K562 (cell line): ENCODE measurements at regions not wholly inside any gene's neighbourhood (a gene's known extent, or its start where the extent isn't known, plus 50 kb on each side); places are given as distances from the start of the nearest gene placed in this dataset.

ENCODE experiments used
- C11orf30 ChIP-seq: fragments of 450-650 bp; IDR thresholded peaks from 2 replicates; pipeline ENCODE4 v1.6.1; 2016; ENCODE audit warnings: low read depth, mild to moderate bottlenecking
- CEBPB ChIP-seq: fragments of 450-650 bp; IDR thresholded peaks from 2 replicates; pipeline ENCODE4 v1.6.1; 2016; ENCODE audit warnings: missing genetic modification characterization, missing compliant biosample characterization
- FOXP1 ChIP-seq: sonication (generic); formaldehyde crosslinking; IDR thresholded peaks from 2 replicates; pipeline ENCODE4 v1.8.0; 2022; ENCODE audit warnings: mild to moderate bottlenecking, missing genetic modification reagents
- RBM14 ChIP-seq: fragments of 200-400 bp; formaldehyde crosslinking; IDR thresholded peaks from 2 replicates; pipeline ENCODE4 v1.6.1; 2018; ENCODE audit warnings: low read depth, mild to moderate bottlenecking, low read length, moderate library complexity, borderline replicate concordance; ENCODE audit not compliant: insufficient read depth
- RBM15 ChIP-seq: fragments of 200-400 bp; formaldehyde crosslinking; IDR thresholded peaks from 2 replicates; pipeline ENCODE4 v1.6.1; 2018; ENCODE audit warnings: mild to moderate bottlenecking, low read length, moderate library complexity; ENCODE audit not compliant: insufficient read depth
- SREBF2 ChIP-seq: sonication (generic); formaldehyde crosslinking; IDR thresholded peaks from 2 replicates; pipeline ENCODE4 v1.4.0; 2020; ENCODE audit warnings: mild to moderate bottlenecking, missing genetic modification reagents
- TF ChIP-seq, protein P1 (sequence below), 2 experiments: fragments of 250-450 bp in 1 of 2; fragments of 450-650 bp in 1 of 2; sonication (Bioruptor Pico) in 1 of 2; IDR thresholded peaks; 2 replicates each; pipeline versions ENCODE4 v1.6.1 to v1.8.0; 2016 to 2021; ENCODE audit warnings: mild to moderate bottlenecking in 2 of 2, moderate library complexity in 2 of 2, missing compliant biosample characterization in 1 of 2, missing genetic modification characterization in 1 of 2
- TF ChIP-seq, protein P2 (sequence below), 3 experiments: fragments of 200-800 bp in 1 of 3; sonication (Bioruptor generic) in 1 of 3; sonication (generic) in 1 of 3; formaldehyde crosslinking in 1 of 3; IDR thresholded peaks; 2 replicates each; pipeline versions ENCODE4 v1.6.1 to v1.8.0; 2016 to 2022; ENCODE audit warnings: mild to moderate bottlenecking in 2 of 3, missing compliant biosample characterization in 2 of 3, missing genetic modification characterization in 2 of 3, missing genetic modification reagents in 1 of 3
- TF ChIP-seq, protein P3 (sequence below): fragments of 250-450 bp; sonication (Bioruptor Pico); IDR thresholded peaks from 2 replicates; pipeline ENCODE4 v1.8.0; 2021; ENCODE audit warnings: moderate library complexity, mild to moderate bottlenecking, inconsistent platforms
- TF ChIP-seq, protein P4 (sequence below): sonication (generic); formaldehyde crosslinking; IDR thresholded peaks from 2 replicates; pipeline ENCODE4 v1.8.1; 2023; ENCODE audit warnings: missing genetic modification reagents, mild to moderate bottlenecking, borderline replicate concordance
- TF ChIP-seq, protein P5 (sequence below), 2 experiments: IDR thresholded peaks; 2 replicates each; pipeline ENCODE4 v1.6.1; 2011; ENCODE audit warnings: borderline replicate concordance in 1 of 2, control low read depth in 1 of 2, low read depth in 1 of 2, low read length in 1 of 2, mild to moderate bottlenecking in 1 of 2, mixed read lengths in 1 of 2, moderate library complexity in 1 of 2; ENCODE audit not compliant: insufficient read depth in 1 of 2, insufficient read length in 1 of 2, poor library complexity in 1 of 2, severe bottlenecking in 1 of 2; ENCODE audit errors: extremely low read depth in 1 of 2
- TF ChIP-seq, protein P6 (sequence below): fragments of 250-450 bp; sonication (Bioruptor Pico); IDR thresholded peaks from 2 replicates; pipeline ENCODE4 v1.8.0; 2022; ENCODE audit warnings: inconsistent platforms, mild to moderate bottlenecking, moderate library complexity, borderline replicate concordance

DNA sequence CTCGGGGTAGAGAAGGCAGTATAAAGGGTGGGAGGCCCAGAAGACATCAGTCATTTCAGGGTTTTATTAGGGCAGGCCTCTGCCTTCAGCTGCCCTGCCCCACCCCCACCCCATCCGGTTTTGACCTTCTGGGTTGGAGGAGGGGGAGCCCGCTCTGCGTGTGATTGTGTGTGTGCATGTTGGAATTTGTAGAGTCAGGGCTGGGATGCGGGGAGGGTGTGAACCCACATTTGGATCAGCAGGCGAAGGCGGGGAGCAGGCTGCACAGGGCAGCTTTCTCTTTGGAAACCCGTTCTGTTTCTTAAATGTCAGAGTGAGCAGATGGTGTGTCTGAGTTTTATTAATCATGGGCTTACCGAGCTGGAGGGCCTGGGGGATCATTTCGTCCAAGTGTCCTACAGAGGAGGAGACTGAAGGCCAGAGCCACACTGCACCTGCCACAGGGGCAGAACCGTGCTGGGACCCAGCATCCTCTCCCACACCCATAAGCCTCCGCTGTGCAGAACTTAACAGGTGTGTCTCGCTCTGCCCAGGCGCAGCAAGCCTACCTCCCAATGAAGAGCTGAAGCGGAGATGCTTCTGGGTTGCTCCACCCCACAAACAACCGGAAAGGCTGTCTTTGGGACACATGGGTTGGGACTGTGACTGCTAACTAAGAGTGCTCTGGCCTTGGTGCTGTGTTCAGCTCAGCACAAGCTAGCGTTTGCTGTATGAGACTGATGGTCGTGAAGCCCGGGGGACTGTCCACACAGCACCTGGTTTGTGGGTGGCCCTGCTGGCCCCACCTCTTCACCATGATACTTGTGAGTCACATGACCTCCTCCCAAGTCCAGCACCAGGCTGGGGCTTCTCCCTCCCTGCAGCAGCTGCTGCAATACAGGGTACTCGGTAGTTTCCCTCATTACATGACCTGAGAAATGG lies 70.9 kb upstream of the GSE1 start (continued):
- TF ChIP-seq SREBF2 (CRISPR knock-in tag) (no peak), RBM14 (no peak), FOXP1 (no peak), C11orf30 (no peak), CEBPB (tag) (no peak), RBM15 (no peak)
- TF ChIP-seq, protein P1, sequence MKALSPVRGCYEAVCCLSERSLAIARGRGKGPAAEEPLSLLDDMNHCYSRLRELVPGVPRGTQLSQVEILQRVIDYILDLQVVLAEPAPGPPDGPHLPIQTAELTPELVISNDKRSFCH (CRISPR knock-in tag; IDR thresholded peaks at IDR 0.05), result no peak
- TF ChIP-seq, protein P1 (tag; IDR thresholded peaks at IDR 0.05), result no peak
- TF ChIP-seq, protein P2, sequence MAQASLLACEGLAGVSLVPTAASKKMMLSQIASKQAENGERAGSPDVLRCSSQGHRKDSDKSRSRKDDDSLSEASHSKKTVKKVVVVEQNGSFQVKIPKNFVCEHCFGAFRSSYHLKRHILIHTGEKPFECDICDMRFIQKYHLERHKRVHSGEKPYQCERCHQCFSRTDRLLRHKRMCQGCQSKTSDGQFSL (CRISPR knock-in tag; IDR thresholded peaks at IDR 0.05), result no peak
- TF ChIP-seq, protein P2 (tag; IDR thresholded peaks at IDR 0.05), result no peak; a peak in 1 of 4 replicates
- TF ChIP-seq, protein P3, sequence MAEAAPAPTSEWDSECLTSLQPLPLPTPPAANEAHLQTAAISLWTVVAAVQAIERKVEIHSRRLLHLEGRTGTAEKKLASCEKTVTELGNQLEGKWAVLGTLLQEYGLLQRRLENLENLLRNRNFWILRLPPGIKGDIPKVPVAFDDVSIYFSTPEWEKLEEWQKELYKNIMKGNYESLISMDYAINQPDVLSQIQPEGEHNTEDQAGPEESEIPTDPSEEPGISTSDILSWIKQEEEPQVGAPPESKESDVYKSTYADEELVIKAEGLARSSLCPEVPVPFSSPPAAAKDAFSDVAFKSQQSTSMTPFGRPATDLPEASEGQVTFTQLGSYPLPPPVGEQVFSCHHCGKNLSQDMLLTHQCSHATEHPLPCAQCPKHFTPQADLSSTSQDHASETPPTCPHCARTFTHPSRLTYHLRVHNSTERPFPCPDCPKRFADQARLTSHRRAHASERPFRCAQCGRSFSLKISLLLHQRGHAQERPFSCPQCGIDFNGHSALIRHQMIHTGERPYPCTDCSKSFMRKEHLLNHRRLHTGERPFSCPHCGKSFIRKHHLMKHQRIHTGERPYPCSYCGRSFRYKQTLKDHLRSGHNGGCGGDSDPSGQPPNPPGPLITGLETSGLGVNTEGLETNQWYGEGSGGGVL (CRISPR knock-in tag), result no peak
- TF ChIP-seq, protein P4, sequence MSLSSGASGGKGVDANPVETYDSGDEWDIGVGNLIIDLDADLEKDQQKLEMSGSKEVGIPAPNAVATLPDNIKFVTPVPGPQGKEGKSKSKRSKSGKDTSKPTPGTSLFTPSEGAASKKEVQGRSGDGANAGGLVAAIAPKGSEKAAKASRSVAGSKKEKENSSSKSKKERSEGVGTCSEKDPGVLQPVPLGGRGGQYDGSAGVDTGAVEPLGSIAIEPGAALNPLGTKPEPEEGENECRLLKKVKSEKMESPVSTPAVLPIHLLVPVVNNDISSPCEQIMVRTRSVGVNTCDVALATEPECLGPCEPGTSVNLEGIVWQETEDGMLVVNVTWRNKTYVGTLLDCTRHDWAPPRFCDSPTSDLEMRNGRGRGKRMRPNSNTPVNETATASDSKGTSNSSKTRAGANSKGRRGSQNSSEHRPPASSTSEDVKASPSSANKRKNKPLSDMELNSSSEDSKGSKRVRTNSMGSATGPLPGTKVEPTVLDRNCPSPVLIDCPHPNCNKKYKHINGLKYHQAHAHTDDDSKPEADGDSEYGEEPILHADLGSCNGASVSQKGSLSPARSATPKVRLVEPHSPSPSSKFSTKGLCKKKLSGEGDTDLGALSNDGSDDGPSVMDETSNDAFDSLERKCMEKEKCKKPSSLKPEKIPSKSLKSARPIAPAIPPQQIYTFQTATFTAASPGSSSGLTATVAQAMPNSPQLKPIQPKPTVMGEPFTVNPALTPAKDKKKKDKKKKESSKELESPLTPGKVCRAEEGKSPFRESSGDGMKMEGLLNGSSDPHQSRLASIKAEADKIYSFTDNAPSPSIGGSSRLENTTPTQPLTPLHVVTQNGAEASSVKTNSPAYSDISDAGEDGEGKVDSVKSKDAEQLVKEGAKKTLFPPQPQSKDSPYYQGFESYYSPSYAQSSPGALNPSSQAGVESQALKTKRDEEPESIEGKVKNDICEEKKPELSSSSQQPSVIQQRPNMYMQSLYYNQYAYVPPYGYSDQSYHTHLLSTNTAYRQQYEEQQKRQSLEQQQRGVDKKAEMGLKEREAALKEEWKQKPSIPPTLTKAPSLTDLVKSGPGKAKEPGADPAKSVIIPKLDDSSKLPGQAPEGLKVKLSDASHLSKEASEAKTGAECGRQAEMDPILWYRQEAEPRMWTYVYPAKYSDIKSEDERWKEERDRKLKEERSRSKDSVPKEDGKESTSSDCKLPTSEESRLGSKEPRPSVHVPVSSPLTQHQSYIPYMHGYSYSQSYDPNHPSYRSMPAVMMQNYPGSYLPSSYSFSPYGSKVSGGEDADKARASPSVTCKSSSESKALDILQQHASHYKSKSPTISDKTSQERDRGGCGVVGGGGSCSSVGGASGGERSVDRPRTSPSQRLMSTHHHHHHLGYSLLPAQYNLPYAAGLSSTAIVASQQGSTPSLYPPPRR (CRISPR knock-in tag), result no peak
- TF ChIP-seq, protein P5, sequence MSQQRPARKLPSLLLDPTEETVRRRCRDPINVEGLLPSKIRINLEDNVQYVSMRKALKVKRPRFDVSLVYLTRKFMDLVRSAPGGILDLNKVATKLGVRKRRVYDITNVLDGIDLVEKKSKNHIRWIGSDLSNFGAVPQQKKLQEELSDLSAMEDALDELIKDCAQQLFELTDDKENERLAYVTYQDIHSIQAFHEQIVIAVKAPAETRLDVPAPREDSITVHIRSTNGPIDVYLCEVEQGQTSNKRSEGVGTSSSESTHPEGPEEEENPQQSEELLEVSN (IDR thresholded peaks at IDR 0.05; ENCODE audit: borderline replicate concordance in 1 of 2, extremely low read depth in 1 of 2, insufficient read depth in 1 of 2, insufficient read length in 1 of 2, low read depth in 1 of 2, low read length in 1 of 2, poor library complexity in 1 of 2, severe bottlenecking in 1 of 2), result peak in 1 of 2 experiments; percentile 34
- TF ChIP-seq, protein P6, sequence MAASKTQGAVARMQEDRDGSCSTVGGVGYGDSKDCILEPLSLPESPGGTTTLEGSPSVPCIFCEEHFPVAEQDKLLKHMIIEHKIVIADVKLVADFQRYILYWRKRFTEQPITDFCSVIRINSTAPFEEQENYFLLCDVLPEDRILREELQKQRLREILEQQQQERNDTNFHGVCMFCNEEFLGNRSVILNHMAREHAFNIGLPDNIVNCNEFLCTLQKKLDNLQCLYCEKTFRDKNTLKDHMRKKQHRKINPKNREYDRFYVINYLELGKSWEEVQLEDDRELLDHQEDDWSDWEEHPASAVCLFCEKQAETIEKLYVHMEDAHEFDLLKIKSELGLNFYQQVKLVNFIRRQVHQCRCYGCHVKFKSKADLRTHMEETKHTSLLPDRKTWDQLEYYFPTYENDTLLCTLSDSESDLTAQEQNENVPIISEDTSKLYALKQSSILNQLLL (CRISPR knock-in tag), result no peak
